Mesodermal cell (in vitro differentiated cells): ENCODE measurements at regions not wholly inside any gene's neighbourhood (a gene's known extent, or its start where the extent isn't known, plus 50 kb on each side); places are given as distances from the start of the nearest gene placed in this dataset.

Source experiments
- H3K27ac ChIP-seq: 2 replicates; pipeline ENCODE4 v1.7.0; 2013; ENCODE audit warnings: mild to moderate bottlenecking, low read depth, low read length, moderate library complexity; ENCODE audit not compliant: severe bottlenecking
- H3K36me3 ChIP-seq: 2 replicates; pipeline ENCODE4 v1.7.1; 2013; ENCODE audit warnings: mild to moderate bottlenecking, low read length, moderate library complexity; ENCODE audit not compliant: control insufficient read depth, insufficient read depth
- H3K4me1 ChIP-seq: one replicate; pipeline ENCODE4 v1.7.1; 2013; ENCODE audit warnings: mild to moderate bottlenecking, low read length; ENCODE audit not compliant: insufficient read depth, control insufficient read depth, poor library complexity, severe bottlenecking
- H3K4me3 ChIP-seq: 2 replicates; pipeline ENCODE4 v1.7.0; 2013; ENCODE audit warnings: low read length, control low read depth, mild to moderate bottlenecking; ENCODE audit not compliant: insufficient read depth, poor library complexity, severe bottlenecking; ENCODE audit errors: extremely low read depth
- H3K9me3 ChIP-seq: 2 replicates; pipeline ENCODE4 v1.7.1; 2013; ENCODE audit warnings: mild to moderate bottlenecking, low read length, moderate library complexity; ENCODE audit not compliant: control insufficient read depth
- WGBS, 2 experiments: methylation state at CpG; one replicate each; pipeline ENCODE4 v1.1.5; 2013; ENCODE audit warnings: missing lambda C conversion rate in 2 of 2; ENCODE audit not compliant: insufficient coverage in 2 of 2; 5-methylcytosine and 5-hydroxymethylcytosine counted together

- H3K9me3 ChIP-seq: peaks cover 3% of the 10 kb centered on the region
- H3K27ac ChIP-seq: no peak overlapping the region
- H3K4me3 ChIP-seq: no peak overlapping the region
- H3K36me3 ChIP-seq: no peaks in the 10 kb centered on the region
- no peaks in the 10 kb centered on the region for H3K4me1 ChIP-seq
These were observed 152.8 kb upstream of the MKLN1 start for GRCh38 chr7:131174855-131175254.

GRCh38 chr7:131182446-131183058 is 145.1 kb upstream of the MKLN1 start:
- peaks cover 3% of the 10 kb centered on the region for H3K9me3 ChIP-seq
- H3K4me3 ChIP-seq: no peak overlapping the region
- WGBS, 2 experiments: 88% methylated on average over 2 of the region's 2 CpGs; no CpG with 5 or more reads in 1 of the 2 experiments
- no peaks in the 10 kb centered on the region for H3K36me3 ChIP-seq
- no peaks in the 10 kb centered on the region for H3K4me1 ChIP-seq
- no peak overlapping the region for H3K27ac ChIP-seq

DNA sequence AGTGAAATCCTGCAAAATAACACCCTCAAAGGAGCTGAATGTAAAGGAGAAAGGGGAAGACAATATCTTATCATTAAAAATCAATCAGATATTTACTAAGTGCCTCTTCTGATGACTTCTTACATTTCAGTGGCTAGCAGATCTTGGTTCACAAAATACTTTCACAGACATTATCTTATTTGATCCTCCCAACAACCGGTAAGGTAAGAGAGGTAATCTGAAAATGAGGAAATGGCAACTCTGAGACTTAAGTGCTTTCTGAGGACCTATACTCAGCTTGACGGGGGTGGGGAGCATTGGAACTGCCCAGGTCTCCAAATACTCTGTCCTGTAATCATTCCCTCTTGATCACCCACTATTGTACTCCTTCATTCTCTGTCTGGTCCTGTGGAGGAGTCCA is 144.6 kb upstream of the MKLN1 start:
- no CpG with 5 or more reads among the region's 2 CpGs for WGBS, 2 experiments
- H3K36me3 ChIP-seq: no peaks in the 10 kb centered on the region

DNA sequence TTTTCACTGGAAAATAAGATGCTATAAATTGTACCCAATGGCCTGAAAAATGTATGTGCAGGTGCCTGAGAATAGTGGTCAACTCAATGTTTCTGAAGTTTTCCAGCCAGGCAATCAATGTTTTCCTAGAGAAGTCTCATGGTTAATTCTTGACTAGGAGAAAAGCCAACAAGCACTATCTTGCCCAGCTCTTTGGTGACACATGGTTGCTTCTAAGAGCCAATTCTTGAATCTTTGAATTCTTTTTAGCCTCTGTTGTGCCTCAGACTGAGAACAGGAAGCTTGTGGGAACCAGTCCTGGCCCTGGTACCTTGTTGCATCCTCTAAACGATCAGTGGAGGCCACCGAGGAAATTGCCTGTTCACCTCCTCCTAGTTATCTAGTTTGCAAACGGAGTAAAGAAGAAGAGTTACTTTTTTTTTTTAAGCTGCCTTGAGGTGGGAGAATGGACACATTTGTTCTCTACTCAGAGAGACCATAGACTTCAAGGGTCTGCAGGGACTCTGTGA is 144.0 kb upstream of the MKLN1 start:
- Histone ChIP-seq H3K4me1 (no peaks in the 10 kb centered on the region), H3K36me3 (no peaks in the 10 kb centered on the region), H3K4me3 (no peak overlapping the region), H3K9me3 (peaks cover 3% of the 10 kb centered on the region), H3K27ac (no peak overlapping the region)
- WGBS, 2 experiments: 81 to 83% methylated on average over 3 of the region's 3 CpGs

More for the DNA sequence above, 144.6 kb upstream of the MKLN1 start:
- Histone ChIP-seq H3K4me3 (no peak overlapping the region), H3K9me3 (peaks cover 3% of the 10 kb centered on the region), H3K4me1 (no peaks in the 10 kb centered on the region), H3K27ac (no peak overlapping the region)

- Histone ChIP-seq H3K9me3 (peaks cover 3% of the 10 kb centered on the region), H3K4me3 (no peak overlapping the region), H3K4me1 (peaks cover 15% of the 10 kb centered on the region), H3K36me3 (no peaks in the 10 kb centered on the region), H3K27ac (no peak overlapping the region)
- WGBS, 2 experiments: 87 to 93% methylated on average over 5 to 6 of the region's 7 CpGs
These were observed 140.9 kb upstream of the MKLN1 start for GRCh38 chr7:131186816-131187215.

DNA sequence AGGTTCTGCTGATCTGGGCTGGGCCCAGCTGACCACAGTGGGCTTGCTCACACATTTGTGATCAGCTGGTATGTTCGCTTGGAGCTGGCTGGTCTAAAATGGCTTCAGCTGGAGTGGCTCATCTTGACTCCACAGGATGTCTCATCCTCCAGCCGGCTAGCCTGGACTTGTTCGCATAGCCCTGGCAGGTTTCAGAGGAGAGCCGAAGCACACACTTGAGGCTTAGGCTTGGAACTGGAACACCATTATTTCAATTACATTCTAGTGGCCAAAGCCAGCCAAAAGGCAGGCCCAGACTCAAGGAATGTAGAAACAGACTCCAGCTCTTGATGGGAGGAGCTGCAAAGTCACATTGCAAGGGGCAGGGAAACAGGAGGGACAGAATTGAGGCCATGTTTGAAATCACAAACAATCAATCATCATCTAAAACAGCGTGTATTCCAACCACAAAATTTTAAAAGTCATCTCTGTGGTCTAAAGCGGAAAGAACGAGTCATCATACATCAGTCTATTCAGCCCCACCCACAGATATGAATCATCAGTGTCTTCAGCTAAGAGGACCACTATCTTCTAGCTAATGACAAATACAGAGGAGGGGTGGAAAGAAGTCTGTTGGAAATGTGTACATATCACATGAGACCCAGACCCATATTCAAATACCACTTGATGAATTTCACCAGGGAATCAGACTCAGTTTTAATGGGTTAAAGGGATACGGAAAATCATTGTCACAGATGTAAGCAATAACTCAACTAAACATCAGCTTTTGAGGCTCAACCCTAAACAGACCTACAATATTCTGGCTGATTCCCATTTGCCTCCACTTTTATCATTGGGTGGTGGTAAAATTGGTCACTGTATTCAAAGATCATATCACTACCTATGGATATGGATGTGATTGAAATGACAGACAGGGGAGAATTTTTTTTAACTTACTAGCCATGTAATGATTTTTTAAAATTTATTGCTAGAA is 139.0 kb upstream of the MKLN1 start:
- Histone ChIP-seq H3K9me3 (peaks cover 3% of the 10 kb centered on the region), H3K4me3 (no peak overlapping the region), H3K27ac (peak overlapping the region; percentile 5), H3K4me1 (peaks cover 15% of the 10 kb centered on the region), H3K36me3 (no peaks in the 10 kb centered on the region)
- WGBS, 2 experiments: 87 to 98% methylated on average over 6 of the region's 8 CpGs

- Histone ChIP-seq H3K27ac (no peak overlapping the region), H3K4me3 (no peak overlapping the region), H3K36me3 (no peaks in the 10 kb centered on the region), H3K4me1 (peaks cover 15% of the 10 kb centered on the region), H3K9me3 (peaks cover 3% of the 10 kb centered on the region)
- WGBS, 2 experiments: 67% methylated on average over 1 of the region's 5 CpGs; no CpG with 5 or more reads in 1 of the 2 experiments
These were observed 138.2 kb upstream of the MKLN1 start for GRCh38 chr7:131189488-131189887.

DNA sequence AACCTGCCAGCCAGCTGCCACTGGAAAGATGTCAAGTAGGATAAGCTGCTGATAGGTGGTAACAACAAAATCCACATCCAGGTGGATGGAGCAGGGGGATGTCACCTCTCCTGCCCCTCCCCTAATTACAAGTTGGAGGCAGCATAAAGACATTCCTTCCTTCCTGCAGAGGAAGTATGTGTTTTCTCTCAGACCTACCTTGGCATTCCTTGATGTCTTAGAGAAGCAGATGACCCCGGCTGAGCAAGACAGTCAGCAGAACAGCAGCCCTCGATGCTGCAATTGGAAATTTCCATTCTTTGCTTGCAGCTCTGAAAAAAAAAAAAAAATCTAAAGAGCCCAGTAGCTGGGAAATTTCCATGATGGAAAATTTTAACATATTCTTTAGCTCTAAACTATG is 137.5 kb upstream of the MKLN1 start:
- WGBS, 2 experiments: 0 to 17% methylated on average over 1 to 2 of the region's 2 CpGs
- H3K4me1 ChIP-seq: peaks cover 15% of the 10 kb centered on the region
- no peak overlapping the region for H3K4me3 ChIP-seq
- no peak overlapping the region for H3K27ac ChIP-seq
- no peaks in the 10 kb centered on the region for H3K36me3 ChIP-seq
- H3K9me3 ChIP-seq: peaks cover 3% of the 10 kb centered on the region

- Histone ChIP-seq H3K4me3 (no peak overlapping the region), H3K27ac (no peak overlapping the region), H3K36me3 (no peaks in the 10 kb centered on the region), H3K9me3 (peaks cover 3% of the 10 kb centered on the region), H3K4me1 (peaks cover 15% of the 10 kb centered on the region)
- 83 to 100% methylated on average over 1 of the region's 1 CpG for WGBS, 2 experiments
These were observed 137.1 kb upstream of the MKLN1 start for GRCh38 chr7:131190581-131190980.

GRCh38 chr7:131194070-131194865 is 133.4 kb upstream of the MKLN1 start:
- H3K4me1 ChIP-seq: peaks cover 15% of the 10 kb centered on the region
- no peaks in the 10 kb centered on the region for H3K9me3 ChIP-seq
- WGBS, 2 experiments: 94 to 100% methylated on average over 2 to 3 of the region's 7 CpGs
- no peak overlapping the region for H3K4me3 ChIP-seq
- H3K27ac ChIP-seq: no peak overlapping the region
- no peaks in the 10 kb centered on the region for H3K36me3 ChIP-seq
